ENCODE measurements at regions not wholly inside any gene's neighbourhood (a gene's known extent, or its start where the extent isn't known, plus 50 kb on each side); places are given as distances from the start of the nearest gene placed in this dataset.
A peak's percentile ranks its signal among the peaks of the same experiment; 100 is the strongest.

GRCh38 chr3:127134887-127135240 lies 58.1 kb upstream of the PRR23E start:
- Histone ChIP-seq H3K9me3 (ENCODE audit: low read length) (no peaks in the 10 kb centered on the region), H3K9ac (ENCODE audit: low read length) (no peak overlapping the region), H3K36me3 (ENCODE audit: insufficient read depth, low read length) (no peaks in the 10 kb centered on the region), H3K27me3 (ENCODE audit: control insufficient read depth in 1 of 2, insufficient read depth in 2 of 2, low read length in 2 of 2) (peaks cover 0 to 19% of the 10 kb centered on the region in 2 donors), H3K4me3 (ENCODE audit: low read depth in 1 of 2, low read length in 2 of 2) (peak overlapping the region; percentile 51 to 66), H3K4me1 (ENCODE audit: insufficient read depth, low read length) (peaks cover 9% of the 10 kb centered on the region), H3K27ac (ENCODE audit: low read depth, low read length) (no peak overlapping the region)

- H3K36me3 ChIP-seq (ENCODE audit: insufficient read depth, low read length): no peaks in the 10 kb centered on the region
- no peak overlapping the region for H3K27ac ChIP-seq (ENCODE audit: low read depth, low read length)
- peaks cover 0 to 19% of the 10 kb centered on the region in 2 donors for H3K27me3 ChIP-seq (ENCODE audit: control insufficient read depth in 1 of 2, insufficient read depth in 2 of 2, low read length in 2 of 2)
- H3K9ac ChIP-seq (ENCODE audit: low read length): no peak overlapping the region
- no peaks in the 10 kb centered on the region for H3K9me3 ChIP-seq (ENCODE audit: low read length)
- H3K4me3 ChIP-seq (ENCODE audit: low read depth in 1 of 2, low read length in 2 of 2): peak overlapping the region; percentile 51 to 66
- H3K4me1 ChIP-seq (ENCODE audit: insufficient read depth, low read length): peaks cover 9% of the 10 kb centered on the region
Measured at GRCh38 chr3:127135241-127136023, 57.5 kb upstream of the PRR23E start.

GRCh38 chr3:127136024-127136600 lies 56.8 kb upstream of the PRR23E start:
- H3K36me3 ChIP-seq (ENCODE audit: insufficient read depth, low read length): no peaks in the 10 kb centered on the region
- peaks cover 9% of the 10 kb centered on the region for H3K4me1 ChIP-seq (ENCODE audit: insufficient read depth, low read length)
- peak overlapping the region in 1 of 2 donors; percentile 66 for H3K4me3 ChIP-seq (ENCODE audit: low read depth in 1 of 2, low read length in 2 of 2)
- no peaks in the 10 kb centered on the region for H3K9me3 ChIP-seq (ENCODE audit: low read length)
- H3K27ac ChIP-seq (ENCODE audit: low read depth, low read length): no peak overlapping the region
- H3K27me3 ChIP-seq (ENCODE audit: control insufficient read depth in 1 of 2, insufficient read depth in 2 of 2, low read length in 2 of 2): peaks cover 0 to 19% of the 10 kb centered on the region in 2 donors
- no peak overlapping the region for H3K9ac ChIP-seq (ENCODE audit: low read length)

- Histone ChIP-seq H3K36me3 (ENCODE audit: insufficient read depth, low read length) (no peaks in the 10 kb centered on the region), H3K9ac (ENCODE audit: low read length) (no peak overlapping the region), H3K27ac (ENCODE audit: low read depth, low read length) (no peak overlapping the region), H3K27me3 (ENCODE audit: control insufficient read depth in 1 of 2, insufficient read depth in 2 of 2, low read length in 2 of 2) (peaks cover 0 to 14% of the 10 kb centered on the region in 2 donors), H3K4me1 (ENCODE audit: insufficient read depth, low read length) (peaks cover 9% of the 10 kb centered on the region), H3K4me3 (ENCODE audit: low read depth in 1 of 2, low read length in 2 of 2) (no peak overlapping the region), H3K9me3 (ENCODE audit: low read length) (no peaks in the 10 kb centered on the region)
Measured at GRCh38 chr3:127136706-127137105, 56.2 kb upstream of the PRR23E start.

- H3K36me3 ChIP-seq (ENCODE audit: insufficient read depth, low read length): no peaks in the 10 kb centered on the region
- no peak overlapping the region for H3K9ac ChIP-seq (ENCODE audit: low read length)
- no peaks in the 10 kb centered on the region for H3K9me3 ChIP-seq (ENCODE audit: low read length)
- H3K4me3 ChIP-seq (ENCODE audit: low read depth in 1 of 2, low read length in 2 of 2): no peak overlapping the region
- H3K27ac ChIP-seq (ENCODE audit: low read depth, low read length): no peak overlapping the region
- H3K27me3 ChIP-seq (ENCODE audit: control insufficient read depth in 1 of 2, insufficient read depth in 2 of 2, low read length in 2 of 2): peaks cover 0 to 10% of the 10 kb centered on the region in 2 donors
- H3K4me1 ChIP-seq (ENCODE audit: insufficient read depth, low read length): peaks cover 9% of the 10 kb centered on the region
Measured at GRCh38 chr3:127137113-127137512, 55.8 kb upstream of the PRR23E start.

GRCh38 chr3:127137757-127138536 lies 55.0 kb upstream of the PRR23E start:
- no peak overlapping the region for H3K27ac ChIP-seq (ENCODE audit: low read depth, low read length)
- no peaks in the 10 kb centered on the region for H3K9me3 ChIP-seq (ENCODE audit: low read length)
- no peak overlapping the region for H3K4me3 ChIP-seq (ENCODE audit: low read depth in 1 of 2, low read length in 2 of 2)
- H3K27me3 ChIP-seq (ENCODE audit: control insufficient read depth in 1 of 2, insufficient read depth in 2 of 2, low read length in 2 of 2): peaks cover 0 to 10% of the 10 kb centered on the region in 2 donors
- no peak overlapping the region for H3K9ac ChIP-seq (ENCODE audit: low read length)
- peaks cover 9% of the 10 kb centered on the region for H3K4me1 ChIP-seq (ENCODE audit: insufficient read depth, low read length)
- H3K36me3 ChIP-seq (ENCODE audit: insufficient read depth, low read length): no peaks in the 10 kb centered on the region

- no peaks in the 10 kb centered on the region for H3K36me3 ChIP-seq (ENCODE audit: insufficient read depth, low read length)
- H3K4me3 ChIP-seq (ENCODE audit: low read depth in 1 of 2, low read length in 2 of 2): no peak overlapping the region
- no peaks in the 10 kb centered on the region for H3K9me3 ChIP-seq (ENCODE audit: low read length)
- peaks cover 3% of the 10 kb centered on the region for H3K4me1 ChIP-seq (ENCODE audit: insufficient read depth, low read length)
- H3K9ac ChIP-seq (ENCODE audit: low read length): no peak overlapping the region
- no peaks in the 10 kb centered on the region for H3K27me3 ChIP-seq (ENCODE audit: control insufficient read depth in 1 of 2, insufficient read depth in 2 of 2, low read length in 2 of 2)
- H3K27ac ChIP-seq (ENCODE audit: low read depth, low read length): no peak overlapping the region
Measured at GRCh38 chr3:127139601-127140500, 53.1 kb upstream of the PRR23E start.

GRCh38 chr3:127140501-127141460 lies 52.1 kb upstream of the PRR23E start:
- no peaks in the 10 kb centered on the region for H3K9me3 ChIP-seq (ENCODE audit: low read length)
- H3K27me3 ChIP-seq (ENCODE audit: control insufficient read depth in 1 of 2, insufficient read depth in 2 of 2, low read length in 2 of 2): no peaks in the 10 kb centered on the region
- no peak overlapping the region for H3K27ac ChIP-seq (ENCODE audit: low read depth, low read length)
- H3K36me3 ChIP-seq (ENCODE audit: insufficient read depth, low read length): no peaks in the 10 kb centered on the region
- H3K4me3 ChIP-seq (ENCODE audit: low read depth in 1 of 2, low read length in 2 of 2): no peak overlapping the region
- no peaks in the 10 kb centered on the region for H3K4me1 ChIP-seq (ENCODE audit: insufficient read depth, low read length)
- H3K9ac ChIP-seq (ENCODE audit: low read length): no peak overlapping the region

- Histone ChIP-seq H3K27ac (ENCODE audit: low read depth, low read length) (no peak overlapping the region), H3K9me3 (ENCODE audit: low read length) (no peaks in the 10 kb centered on the region), H3K4me3 (ENCODE audit: low read depth in 1 of 2, low read length in 2 of 2) (no peak overlapping the region), H3K36me3 (ENCODE audit: insufficient read depth, low read length) (no peaks in the 10 kb centered on the region), H3K9ac (ENCODE audit: low read length) (no peak overlapping the region), H3K27me3 (ENCODE audit: control insufficient read depth in 1 of 2, insufficient read depth in 2 of 2, low read length in 2 of 2) (no peaks in the 10 kb centered on the region), H3K4me1 (ENCODE audit: insufficient read depth, low read length) (no peaks in the 10 kb centered on the region)
Measured at GRCh38 chr3:127141921-127142730, 50.8 kb upstream of the PRR23E start.

Data from muscle layer of colon (tissue), 2 donors.